Skeletal muscle tissue (tissue), 3 donors: ENCODE measurements at regions not wholly inside any gene's neighbourhood (a gene's known extent, or its start where the extent isn't known, plus 50 kb on each side); places are given as distances from the start of the nearest gene placed in this dataset.

Experiments used
- H3K27ac ChIP-seq: one replicate; pipeline ENCODE4 v1.7.0; 2013; ENCODE audit warnings: mild to moderate bottlenecking, low read depth, low read length, inconsistent platforms
- H3K27me3 ChIP-seq, 3 donors: one replicate each; pipeline ENCODE4 v1.7.0; 2013; ENCODE audit warnings: low read length in 3 of 3; ENCODE audit not compliant: control insufficient read depth in 3 of 3, insufficient read depth in 3 of 3
- H3K36me3 ChIP-seq, 3 donors: one replicate each; pipeline ENCODE4 v1.7.0; 2013; ENCODE audit warnings: low read length in 3 of 3; ENCODE audit not compliant: control insufficient read depth in 3 of 3, insufficient read depth in 3 of 3
- H3K4me1 ChIP-seq, 3 donors: one replicate each; pipeline ENCODE4 v1.7.0; 2013; ENCODE audit warnings: low read length in 3 of 3, mild to moderate bottlenecking in 3 of 3; ENCODE audit not compliant: control insufficient read depth in 3 of 3, insufficient read depth in 3 of 3
- H3K4me3 ChIP-seq, 3 donors: one replicate each; pipeline ENCODE4 v1.7.0; 2013; ENCODE audit warnings: low read length in 3 of 3
- H3K9ac ChIP-seq, 3 donors: one replicate each; pipeline ENCODE4 v1.7.0; 2013; ENCODE audit warnings: low read length in 3 of 3, mild to moderate bottlenecking in 3 of 3, moderate library complexity in 2 of 3, low read depth in 1 of 3
- H3K9me3 ChIP-seq, 3 donors: one replicate each; pipeline ENCODE4 v1.7.0; 2013; ENCODE audit warnings: low read length in 3 of 3; ENCODE audit not compliant: control insufficient read depth in 3 of 3
- donor health status: Osteomylitis.

GRCh38 chr1:29629814-29630516, 393.6 kb downstream of the PTPRU start:
- peaks cover 0 to 7% (median 2%) of the 10 kb centered on the region in 3 donors for H3K4me1 ChIP-seq
- no peak overlapping the region for H3K27ac ChIP-seq
- H3K4me3 ChIP-seq: no peak overlapping the region
- no peaks in the 10 kb centered on the region for H3K36me3 ChIP-seq
- no peak overlapping the region for H3K9ac ChIP-seq
- peaks cover 0 to 6% (median 3%) of the 10 kb centered on the region in 3 donors for H3K27me3 ChIP-seq
- peaks cover 0 to 7% (median 0%) of the 10 kb centered on the region in 3 donors for H3K9me3 ChIP-seq

GRCh38 chr1:29629401-29629800, 393.1 kb downstream of the PTPRU start:
- no peak overlapping the region for H3K4me3 ChIP-seq
- peaks cover 0 to 7% (median 0%) of the 10 kb centered on the region in 3 donors for H3K9me3 ChIP-seq
- H3K27me3 ChIP-seq: peaks cover 0 to 4% (median under 1%) of the 10 kb centered on the region in 3 donors

DNA sequence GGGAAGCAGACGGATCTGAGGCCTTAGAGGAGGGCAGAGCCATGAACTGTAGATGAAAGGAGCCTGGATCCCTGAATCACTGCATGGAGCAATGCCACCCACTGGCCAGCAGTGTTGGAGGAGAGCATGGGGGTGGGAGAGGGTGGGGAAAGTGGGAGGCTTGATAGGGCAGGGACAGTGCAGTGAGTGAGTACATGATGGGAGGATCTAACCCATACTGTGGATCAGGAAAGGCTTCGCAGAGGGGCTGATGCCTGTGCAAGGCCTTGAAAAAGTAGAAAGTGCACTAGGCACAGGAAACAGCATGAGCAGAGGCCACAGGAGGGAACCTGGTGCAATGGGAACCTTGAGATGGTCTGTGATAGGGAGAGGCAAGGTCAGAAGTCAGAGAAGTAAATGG, 391.9 kb downstream of the PTPRU start:
- no peaks in the 10 kb centered on the region for H3K36me3 ChIP-seq
- H3K4me1 ChIP-seq: no peaks in the 10 kb centered on the region
- H3K9ac ChIP-seq: no peak overlapping the region
- H3K27me3 ChIP-seq: peaks cover 0 to 10% (median 0%) of the 10 kb centered on the region in 3 donors
- no peak overlapping the region for H3K4me3 ChIP-seq
- H3K9me3 ChIP-seq: peaks cover 0 to 7% (median 0%) of the 10 kb centered on the region in 3 donors
- no peak overlapping the region for H3K27ac ChIP-seq

More at GRCh38 chr1:29629401-29629800, 393.1 kb downstream of the PTPRU start:
- H3K27ac ChIP-seq: no peak overlapping the region
- H3K4me1 ChIP-seq: peaks cover 0 to 6% (median 2%) of the 10 kb centered on the region in 3 donors
- H3K36me3 ChIP-seq: no peaks in the 10 kb centered on the region
- H3K9ac ChIP-seq: no peak overlapping the region

GRCh38 chr1:29626726-29627125, 390.4 kb downstream of the PTPRU start:
- Histone ChIP-seq H3K27me3 (peaks cover 0 to 15% (median 4%) of the 10 kb centered on the region in 3 donors), H3K4me1 (no peaks in the 10 kb centered on the region), H3K27ac (no peak overlapping the region), H3K4me3 (no peak overlapping the region), H3K36me3 (no peaks in the 10 kb centered on the region), H3K9ac (no peak overlapping the region), H3K9me3 (peaks cover 0 to 7% (median 0%) of the 10 kb centered on the region in 3 donors)

- Histone ChIP-seq H3K4me1 (no peaks in the 10 kb centered on the region), H3K27ac (no peak overlapping the region), H3K4me3 (no peak overlapping the region), H3K9me3 (peaks cover 0 to 7% (median 0%) of the 10 kb centered on the region in 3 donors), H3K27me3 (peaks cover 0 to 18% (median 4%) of the 10 kb centered on the region in 3 donors), H3K36me3 (no peaks in the 10 kb centered on the region), H3K9ac (no peak overlapping the region)
Measured at GRCh38 chr1:29626066-29626465, 389.7 kb downstream of the PTPRU start.

DNA sequence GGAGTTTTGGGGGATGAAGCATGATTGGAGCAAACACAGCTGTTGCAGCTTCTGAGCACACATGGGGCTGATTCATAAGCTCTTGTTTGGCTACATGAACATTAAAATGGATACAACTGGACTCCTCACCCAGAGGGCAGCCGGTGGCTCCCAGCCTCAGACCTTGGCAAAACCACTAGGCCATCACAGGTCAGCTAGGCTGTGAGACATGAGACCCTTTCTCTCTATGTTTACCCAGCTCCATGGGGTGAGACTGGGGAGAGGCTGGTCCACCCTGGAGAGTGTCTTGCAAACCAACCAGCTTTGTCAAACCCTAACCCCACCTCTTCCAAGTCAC, 388.7 kb downstream of the PTPRU start:
- H3K36me3 ChIP-seq: no peaks in the 10 kb centered on the region
- peaks cover 0 to 18% (median 4%) of the 10 kb centered on the region in 3 donors for H3K27me3 ChIP-seq
- H3K9ac ChIP-seq: no peak overlapping the region
- H3K4me1 ChIP-seq: no peaks in the 10 kb centered on the region
- H3K4me3 ChIP-seq: no peak overlapping the region
- H3K27ac ChIP-seq: no peak overlapping the region
- peaks cover 0 to 7% (median 0%) of the 10 kb centered on the region in 3 donors for H3K9me3 ChIP-seq

DNA sequence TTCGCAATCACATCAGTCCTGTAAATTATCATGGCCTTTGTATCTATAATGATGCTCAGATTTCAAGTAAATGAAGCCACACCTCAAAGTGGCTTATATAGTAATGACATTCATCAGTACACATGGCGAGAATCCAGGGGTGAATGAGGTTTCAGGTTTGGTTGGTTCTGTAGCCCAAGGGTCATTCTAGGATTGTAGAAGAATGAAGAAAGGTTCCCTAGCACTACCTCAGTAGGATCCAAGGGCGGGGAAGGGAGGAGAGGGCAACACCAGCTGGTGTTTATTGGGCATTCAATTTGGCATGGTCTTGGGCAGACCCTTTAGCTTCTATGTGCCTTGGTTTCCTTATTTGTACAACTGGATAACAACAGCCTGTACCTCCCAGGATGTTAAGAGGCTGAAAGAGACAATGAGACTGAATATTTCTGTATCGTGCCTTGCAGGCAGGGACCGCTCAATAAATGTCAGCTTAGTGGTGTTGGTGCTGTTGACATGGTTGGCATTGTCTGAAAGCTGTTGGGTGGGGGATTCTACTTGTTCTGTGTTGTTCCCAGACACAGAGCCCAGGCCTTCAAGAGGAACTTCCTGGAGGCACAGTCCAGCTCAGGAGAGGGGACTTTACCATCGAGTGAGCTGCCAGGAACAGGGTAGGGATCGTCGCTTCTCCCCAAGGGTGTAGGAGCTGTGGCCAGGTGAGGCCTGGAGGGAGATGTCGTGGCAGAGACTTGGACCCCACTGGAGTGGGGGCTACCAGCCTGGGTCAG, 388.2 kb downstream of the PTPRU start:
- H3K9me3 ChIP-seq: peaks cover 0 to 7% (median 0%) of the 10 kb centered on the region in 3 donors
- no peaks in the 10 kb centered on the region for H3K4me1 ChIP-seq
- no peak overlapping the region for H3K4me3 ChIP-seq
- H3K36me3 ChIP-seq: no peaks in the 10 kb centered on the region
- H3K9ac ChIP-seq: no peak overlapping the region
- H3K27ac ChIP-seq: no peak overlapping the region
- H3K27me3 ChIP-seq: peaks cover 0 to 18% (median 4%) of the 10 kb centered on the region in 3 donors

DNA sequence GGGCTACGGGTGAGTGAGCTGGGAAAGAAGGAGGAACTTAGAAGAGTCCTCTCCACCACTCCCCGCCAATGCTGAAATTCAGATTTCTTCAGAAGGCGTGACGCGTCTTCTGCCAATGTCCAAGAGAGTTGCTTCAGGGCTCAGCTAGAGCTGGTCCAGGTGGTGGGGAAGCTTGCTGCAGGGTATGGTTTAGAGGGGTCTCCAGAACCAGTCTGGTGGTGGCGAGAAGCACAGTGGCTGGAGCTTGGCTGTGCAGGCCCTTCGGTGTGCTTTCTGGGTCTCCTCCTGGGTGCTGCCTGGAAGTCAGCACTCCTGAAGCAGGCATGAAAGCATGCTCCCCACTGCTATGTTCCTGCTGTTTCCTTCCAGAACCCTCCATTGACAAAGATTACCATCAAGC, 387.2 kb downstream of the PTPRU start:
- no peaks in the 10 kb centered on the region for H3K4me1 ChIP-seq
- no peak overlapping the region for H3K27ac ChIP-seq
- no peak overlapping the region for H3K9ac ChIP-seq
- H3K36me3 ChIP-seq: no peaks in the 10 kb centered on the region
- H3K9me3 ChIP-seq: peaks cover 0 to 6% (median 0%) of the 10 kb centered on the region in 3 donors
- no peak overlapping the region for H3K4me3 ChIP-seq
- peaks cover 0 to 18% (median 4%) of the 10 kb centered on the region in 3 donors for H3K27me3 ChIP-seq

DNA sequence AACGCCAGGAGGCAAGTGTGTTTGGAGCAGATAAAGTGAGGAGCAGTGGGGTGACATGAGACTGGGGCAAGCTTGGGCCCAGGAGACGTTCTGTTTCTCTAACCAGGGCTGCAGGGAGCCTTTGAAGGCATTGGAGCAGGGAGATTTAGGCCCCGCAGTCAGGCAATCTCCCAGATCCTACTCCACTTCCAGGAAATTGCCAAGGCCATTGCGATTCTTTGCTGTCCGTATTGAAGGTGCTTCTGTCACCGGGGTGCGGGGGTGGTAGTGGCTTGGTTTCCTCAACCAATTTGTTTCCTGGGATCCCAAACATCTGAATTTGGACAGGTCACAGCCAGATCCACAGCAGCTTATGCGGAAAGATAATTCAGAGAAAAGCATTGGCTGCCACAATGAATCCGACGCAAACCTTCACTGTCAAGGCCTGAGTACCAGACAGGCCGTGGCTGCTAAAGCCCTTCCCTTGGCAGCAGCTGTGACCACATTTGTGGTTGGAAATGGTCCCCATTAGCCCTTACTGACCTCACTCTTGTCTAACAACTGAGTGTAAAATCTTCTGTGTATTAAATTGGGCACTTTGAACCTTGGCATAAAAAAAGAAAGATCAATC, 385.6 kb downstream of the PTPRU start:
- H3K9me3 ChIP-seq: no peaks in the 10 kb centered on the region
- H3K27ac ChIP-seq: no peak overlapping the region
- no peaks in the 10 kb centered on the region for H3K36me3 ChIP-seq
- no peak overlapping the region for H3K9ac ChIP-seq
- H3K4me3 ChIP-seq: no peak overlapping the region
- peaks cover 0 to 18% (median 4%) of the 10 kb centered on the region in 3 donors for H3K27me3 ChIP-seq
- no peaks in the 10 kb centered on the region for H3K4me1 ChIP-seq

DNA sequence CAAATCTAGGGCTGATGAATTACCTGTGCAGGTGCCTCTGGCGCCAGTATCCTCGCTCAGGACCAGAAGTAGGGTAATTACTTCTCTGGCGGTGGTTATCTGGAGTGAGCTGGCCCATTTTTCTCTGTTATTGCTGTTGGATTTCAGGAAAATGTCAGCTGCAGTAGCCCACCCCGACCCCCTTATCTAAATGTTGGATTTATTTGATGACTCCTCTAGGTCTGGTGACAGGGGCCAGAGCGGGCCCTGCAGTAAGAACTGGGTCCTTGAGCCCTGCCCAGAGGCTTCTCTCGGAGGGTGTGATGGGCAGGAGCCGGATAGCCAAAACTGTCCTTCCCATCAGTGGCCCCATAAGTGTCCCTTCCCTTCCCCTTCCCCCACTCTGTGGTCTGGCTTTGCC, 384.3 kb downstream of the PTPRU start:
- H3K36me3 ChIP-seq: no peaks in the 10 kb centered on the region
- no peak overlapping the region for H3K4me3 ChIP-seq
- H3K27me3 ChIP-seq: peaks cover 0 to 18% (median 4%) of the 10 kb centered on the region in 3 donors
- H3K27ac ChIP-seq: no peak overlapping the region
- no peaks in the 10 kb centered on the region for H3K9me3 ChIP-seq
- H3K9ac ChIP-seq: no peak overlapping the region
- no peaks in the 10 kb centered on the region for H3K4me1 ChIP-seq
